Tibial nerve (tissue), 4 donors: ENCODE measurements at regions not wholly inside any gene's neighbourhood (a gene's known extent, or its start where the extent isn't known, plus 50 kb on each side); places are given as distances from the start of the nearest gene placed in this dataset.

ENCODE experiments used
- EP300 ChIP-seq, 2 donors: sonication (generic); formaldehyde crosslinking; IDR thresholded peaks; one replicate each; pipeline ENCODE4 v1.6.1; 2017; ENCODE audit warnings: antibody characterized with exemption in 2 of 2, mild to moderate bottlenecking in 1 of 2
- POLR2A ChIP-seq, 2 donors: fragments of 450-650 bp; IDR thresholded peaks; one replicate each; pipeline ENCODE4 v1.6.1; 2017; ENCODE audit warnings: antibody characterized with exemption in 2 of 2, mild to moderate bottlenecking in 2 of 2, moderate library complexity in 2 of 2
- TF ChIP-seq, protein P1 (sequence below), 5 experiments: fragments of 200-600 bp in 3 of 5; fragments of 450-650 bp in 2 of 5; sonication (generic) in 3 of 5; IDR thresholded peaks; one replicate each; pipeline ENCODE4 v1.5.1; 2016 to 2019; ENCODE audit warnings: antibody characterized with exemption in 5 of 5, mild to moderate bottlenecking in 3 of 5, moderate library complexity in 2 of 5

DNA sequence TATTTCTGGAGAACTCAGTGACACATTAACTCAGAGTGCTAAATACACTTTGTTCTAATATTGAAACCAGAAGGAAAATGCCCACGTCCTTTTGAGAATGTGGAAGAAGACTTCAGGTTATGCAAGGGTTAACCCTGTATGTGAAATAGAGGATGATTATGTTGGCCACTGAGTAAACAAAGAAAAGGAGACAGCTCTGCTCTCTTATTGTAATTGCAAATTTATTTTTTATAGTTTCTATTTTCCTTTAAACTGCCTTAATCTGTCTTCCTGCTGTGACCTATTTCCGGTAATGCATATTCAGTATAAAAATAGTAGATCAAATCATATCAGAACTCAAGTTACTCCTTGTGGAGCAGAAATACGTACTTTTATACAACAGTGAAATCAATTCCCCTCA, 1239.2 kb downstream of the ROBO2 start:
- TF ChIP-seq, protein P1, sequence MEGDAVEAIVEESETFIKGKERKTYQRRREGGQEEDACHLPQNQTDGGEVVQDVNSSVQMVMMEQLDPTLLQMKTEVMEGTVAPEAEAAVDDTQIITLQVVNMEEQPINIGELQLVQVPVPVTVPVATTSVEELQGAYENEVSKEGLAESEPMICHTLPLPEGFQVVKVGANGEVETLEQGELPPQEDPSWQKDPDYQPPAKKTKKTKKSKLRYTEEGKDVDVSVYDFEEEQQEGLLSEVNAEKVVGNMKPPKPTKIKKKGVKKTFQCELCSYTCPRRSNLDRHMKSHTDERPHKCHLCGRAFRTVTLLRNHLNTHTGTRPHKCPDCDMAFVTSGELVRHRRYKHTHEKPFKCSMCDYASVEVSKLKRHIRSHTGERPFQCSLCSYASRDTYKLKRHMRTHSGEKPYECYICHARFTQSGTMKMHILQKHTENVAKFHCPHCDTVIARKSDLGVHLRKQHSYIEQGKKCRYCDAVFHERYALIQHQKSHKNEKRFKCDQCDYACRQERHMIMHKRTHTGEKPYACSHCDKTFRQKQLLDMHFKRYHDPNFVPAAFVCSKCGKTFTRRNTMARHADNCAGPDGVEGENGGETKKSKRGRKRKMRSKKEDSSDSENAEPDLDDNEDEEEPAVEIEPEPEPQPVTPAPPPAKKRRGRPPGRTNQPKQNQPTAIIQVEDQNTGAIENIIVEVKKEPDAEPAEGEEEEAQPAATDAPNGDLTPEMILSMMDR (IDR thresholded peaks at IDR 0.05): no peak
- TF ChIP-seq POLR2A (IDR thresholded peaks at IDR 0.05): no peak
- no peak for TF ChIP-seq EP300 (IDR thresholded peaks at IDR 0.05)
